ENCODE measurements at regions not wholly inside any gene's neighbourhood (a gene's known extent, or its start where the extent isn't known, plus 50 kb on each side); places are given as distances from the start of the nearest gene placed in this dataset.

GRCh38 chr13:72316716-72317115 is 410.7 kb downstream of the MZT1 start:
- TF ChIP-seq CTCF (IDR thresholded peaks at IDR 0.05; ENCODE audit: low read depth, low read length), result no peak
- no peak for TF ChIP-seq MAX (IDR thresholded peaks at IDR 0.05; ENCODE audit: low read depth, low read length)
- TF ChIP-seq POLR2A (IDR thresholded peaks at IDR 0.05; ENCODE audit: extremely low read depth, insufficient read length), result no peak
